Activated naive CD4-positive, alpha-beta T cell treated with anti-CD3 and anti-CD28 coated beads for 36 hours (primary cell): ENCODE measurements at regions not wholly inside any gene's neighbourhood (a gene's known extent, or its start where the extent isn't known, plus 50 kb on each side); places are given as distances from the start of the nearest gene placed in this dataset.

Experiments
- CTCF ChIA-PET: fragments of 350-600 bp; sonication (Branson Sonifier 250); formaldehyde crosslinking; loops from one replicate; lab custom pipeline; 2021; ENCODE audit warnings: antibody characterized with exemption; lab: Charles Lee
- DNase-seq: peaks from one replicate; pipeline ENCODE4 v3.0.0-alpha.2; 2020
- H3K27ac Mint-ChIP-seq: one replicate; pipeline ENCODE4 v1.8.0; 2021; ENCODE audit warnings: mild to moderate bottlenecking, mixed read lengths
- H3K27me3 Mint-ChIP-seq: one replicate; pipeline ENCODE4 v1.8.0; 2021; ENCODE audit warnings: low read depth, mixed read lengths
- H3K36me3 Mint-ChIP-seq: one replicate; pipeline ENCODE4 v1.8.0; 2021; ENCODE audit warnings: low read depth, mixed read lengths
- H3K4me1 Mint-ChIP-seq: one replicate; pipeline ENCODE4 v1.8.0; 2021; ENCODE audit warnings: low read depth, mixed read lengths
- H3K4me3 Mint-ChIP-seq: one replicate; pipeline ENCODE4 v1.8.0; 2021; ENCODE audit warnings: mild to moderate bottlenecking, moderate library complexity, mixed read lengths
- H3K9me3 Mint-ChIP-seq: one replicate; pipeline ENCODE4 v1.8.0; 2021; ENCODE audit warnings: mixed read lengths
- intact Hi-C: fragments of 100-400 bp; cut with micrococcal nuclease; formaldehyde crosslinking; loops from one replicate; pipeline ENCODE4 v1.15.1; 2023

- no peaks in the 10 kb centered on the region for H3K4me1 Mint-ChIP-seq
- DNase-seq: no peak
- CTCF ChIA-PET: no interaction called here
- intact Hi-C loops: no loop called here
- H3K27ac Mint-ChIP-seq: no peak overlapping the region
- peaks cover 19% of the 10 kb centered on the region for H3K9me3 Mint-ChIP-seq
- H3K4me3 Mint-ChIP-seq: no peak overlapping the region
- peaks cover 13% of the 10 kb centered on the region for H3K36me3 Mint-ChIP-seq
- no peaks in the 10 kb centered on the region for H3K27me3 Mint-ChIP-seq
Measured at GRCh38 chr5:129163810-129164378, 69.3 kb downstream of the ISOC1 start.

GRCh38 chr5:129170050-129170449 is 75.5 kb downstream of the ISOC1 start:
- CTCF ChIA-PET: no interaction called here
- H3K27ac Mint-ChIP-seq: no peak overlapping the region

GRCh38 chr5:129171194-129171944 is 76.8 kb downstream of the ISOC1 start:
- no peak for DNase-seq
- no peak overlapping the region for H3K27ac Mint-ChIP-seq
- no peaks in the 10 kb centered on the region for H3K4me1 Mint-ChIP-seq
- no peaks in the 10 kb centered on the region for H3K27me3 Mint-ChIP-seq
- no peaks in the 10 kb centered on the region for H3K9me3 Mint-ChIP-seq
- no peaks in the 10 kb centered on the region for H3K36me3 Mint-ChIP-seq
- H3K4me3 Mint-ChIP-seq: no peak overlapping the region
- CTCF ChIA-PET: no interaction called here
- intact Hi-C loops: no loop called here

More at GRCh38 chr5:129170050-129170449, 75.5 kb downstream of the ISOC1 start:
- H3K9me3 Mint-ChIP-seq: no peaks in the 10 kb centered on the region
- intact Hi-C loops: no loop called here
- no peak overlapping the region for H3K4me3 Mint-ChIP-seq
- H3K4me1 Mint-ChIP-seq: no peaks in the 10 kb centered on the region
- H3K27me3 Mint-ChIP-seq: no peaks in the 10 kb centered on the region
- no peaks in the 10 kb centered on the region for H3K36me3 Mint-ChIP-seq
- no peak for DNase-seq

GRCh38 chr5:129172580-129172979 is 78.0 kb downstream of the ISOC1 start:
- no peak for DNase-seq
- Mint-ChIP-seq H3K4me1 (no peaks in the 10 kb centered on the region), H3K27ac (no peak overlapping the region), H3K9me3 (no peaks in the 10 kb centered on the region), H3K36me3 (no peaks in the 10 kb centered on the region), H3K4me3 (no peak overlapping the region), H3K27me3 (no peaks in the 10 kb centered on the region)
- CTCF ChIA-PET: no interaction called here
- intact Hi-C loops: loop anchor here (1.0 to 2.0 kb wide), 2 partner anchors 596 to 680 kb away; no protein-coding TSS in a partner anchor

- H3K9me3 Mint-ChIP-seq: no peaks in the 10 kb centered on the region
- H3K27me3 Mint-ChIP-seq: no peaks in the 10 kb centered on the region
- H3K4me3 Mint-ChIP-seq: no peak overlapping the region
- no peaks in the 10 kb centered on the region for H3K4me1 Mint-ChIP-seq
- CTCF ChIA-PET: no interaction called here
- no peaks in the 10 kb centered on the region for H3K36me3 Mint-ChIP-seq
- DNase-seq: no peak
- intact Hi-C loops: loop anchor here (2.0 kb wide), 1 partner anchor 679 kb away; no protein-coding TSS in a partner anchor
- no peak overlapping the region for H3K27ac Mint-ChIP-seq
Measured at GRCh38 chr5:129173771-129174170, 79.2 kb downstream of the ISOC1 start.

- H3K9me3 Mint-ChIP-seq: no peaks in the 10 kb centered on the region
- H3K4me1 Mint-ChIP-seq: no peaks in the 10 kb centered on the region
- H3K36me3 Mint-ChIP-seq: no peaks in the 10 kb centered on the region
- CTCF ChIA-PET: no interaction called here
- no peak for DNase-seq
- H3K27me3 Mint-ChIP-seq: no peaks in the 10 kb centered on the region
- no peak overlapping the region for H3K27ac Mint-ChIP-seq
- intact Hi-C loops: no loop called here
- H3K4me3 Mint-ChIP-seq: no peak overlapping the region
Measured at GRCh38 chr5:129174480-129174879, 79.9 kb downstream of the ISOC1 start.

- Mint-ChIP-seq H3K27me3 (no peaks in the 10 kb centered on the region), H3K4me3 (no peak overlapping the region), H3K4me1 (no peaks in the 10 kb centered on the region), H3K9me3 (peaks cover 8% of the 10 kb centered on the region), H3K27ac (no peak overlapping the region), H3K36me3 (no peaks in the 10 kb centered on the region)
- no peak for DNase-seq
- CTCF ChIA-PET: no interaction called here
- intact Hi-C loops: no loop called here
Measured at GRCh38 chr5:129177451-129177850, 82.9 kb downstream of the ISOC1 start.

- DNase-seq: no peak
- Mint-ChIP-seq H3K36me3 (no peaks in the 10 kb centered on the region), H3K27ac (no peak overlapping the region), H3K9me3 (no peaks in the 10 kb centered on the region), H3K4me3 (no peak overlapping the region), H3K4me1 (no peaks in the 10 kb centered on the region), H3K27me3 (no peaks in the 10 kb centered on the region)
- intact Hi-C loops: no loop called here
- CTCF ChIA-PET: no interaction called here
Measured at GRCh38 chr5:129199308-129199707, 104.8 kb downstream of the ISOC1 start.

GRCh38 chr5:129204525-129204924 is 110.0 kb downstream of the ISOC1 start:
- H3K27ac Mint-ChIP-seq: no peak overlapping the region
- no peaks in the 10 kb centered on the region for H3K9me3 Mint-ChIP-seq
- H3K4me3 Mint-ChIP-seq: no peak overlapping the region
- CTCF ChIA-PET: no interaction called here
- H3K4me1 Mint-ChIP-seq: no peaks in the 10 kb centered on the region
- no peaks in the 10 kb centered on the region for H3K27me3 Mint-ChIP-seq
- no peak for DNase-seq
- intact Hi-C loops: no loop called here
- no peaks in the 10 kb centered on the region for H3K36me3 Mint-ChIP-seq

GRCh38 chr5:129216001-129216400 is 121.5 kb downstream of the ISOC1 start:
- no peaks in the 10 kb centered on the region for H3K27me3 Mint-ChIP-seq
- H3K9me3 Mint-ChIP-seq: peaks cover 25% of the 10 kb centered on the region
- H3K4me3 Mint-ChIP-seq: no peak overlapping the region
- H3K4me1 Mint-ChIP-seq: no peaks in the 10 kb centered on the region
- peaks cover 2% of the 10 kb centered on the region for H3K36me3 Mint-ChIP-seq
- CTCF ChIA-PET: no interaction called here
- no peak overlapping the region for H3K27ac Mint-ChIP-seq
- intact Hi-C loops: no loop called here
- no peak for DNase-seq

GRCh38 chr5:129217179-129217578 is 122.6 kb downstream of the ISOC1 start:
- Mint-ChIP-seq H3K36me3 (peaks cover 2% of the 10 kb centered on the region), H3K4me3 (no peak overlapping the region), H3K27ac (no peak overlapping the region), H3K4me1 (no peaks in the 10 kb centered on the region), H3K27me3 (no peaks in the 10 kb centered on the region), H3K9me3 (peaks cover 17% of the 10 kb centered on the region)
- no peak for DNase-seq
- intact Hi-C loops: no loop called here
- CTCF ChIA-PET: no interaction called here

GRCh38 chr5:129223178-129223577 is 128.6 kb downstream of the ISOC1 start:
- DNase-seq: no peak
- CTCF ChIA-PET: interaction anchor here (0.6 to 0.7 kb wide), 2 partner anchors 144 to 974 kb away, joined by 3 to 4 read pairs; no protein-coding TSS in a partner anchor
- H3K9me3 Mint-ChIP-seq: no peaks in the 10 kb centered on the region
- no peaks in the 10 kb centered on the region for H3K36me3 Mint-ChIP-seq
- no peak overlapping the region for H3K4me3 Mint-ChIP-seq
- intact Hi-C loops: no loop called here
- H3K4me1 Mint-ChIP-seq: no peaks in the 10 kb centered on the region
- H3K27me3 Mint-ChIP-seq: no peaks in the 10 kb centered on the region
- no peak overlapping the region for H3K27ac Mint-ChIP-seq

GRCh38 chr5:129228577-129228976 is 134.0 kb downstream of the ISOC1 start:
- Mint-ChIP-seq H3K4me1 (no peaks in the 10 kb centered on the region), H3K9me3 (no peaks in the 10 kb centered on the region), H3K27ac (no peak overlapping the region), H3K27me3 (no peaks in the 10 kb centered on the region), H3K36me3 (no peaks in the 10 kb centered on the region), H3K4me3 (no peak overlapping the region)
- intact Hi-C loops: no loop called here
- CTCF ChIA-PET: no interaction called here
- no peak for DNase-seq
